Small intestine (tissue), 7 donors: ENCODE measurements at regions not wholly inside any gene's neighbourhood (a gene's known extent, or its start where the extent isn't known, plus 50 kb on each side); places are given as distances from the start of the nearest gene placed in this dataset.
A peak's percentile ranks its signal among the peaks of the same experiment; 100 is the strongest.

ENCODE experiments used
- DNase-seq, 2 donors: peaks; one replicate each; pipeline versions ENCODE4 v3.0.0 to v3.0.0-alpha.2; 2013
- FAIRE-seq: peaks from 2 replicates; lab custom pipeline; 2012; peaks lifted over from hg19 to GRCh38; lab: Jason Lieb, UNC
- H3K27ac ChIP-seq, 3 donors: one replicate each; pipeline ENCODE4 v1.5.1; 2013; ENCODE audit warnings: low read length in 2 of 3, mild to moderate bottlenecking in 2 of 3, control low read depth in 1 of 3, inconsistent platforms in 1 of 3, low read depth in 1 of 3, moderate library complexity in 1 of 3
- H3K27me3 ChIP-seq, 3 donors: one replicate each; pipeline ENCODE4 v1.6.1; 2013; ENCODE audit warnings: low read length in 3 of 3, inconsistent platforms in 1 of 3; ENCODE audit not compliant: control insufficient read depth in 3 of 3, insufficient read depth in 3 of 3
- H3K36me3 ChIP-seq, 3 donors: one replicate each; pipeline ENCODE4 v1.6.1; 2013; ENCODE audit warnings: low read length in 3 of 3, inconsistent platforms in 1 of 3, low read depth in 1 of 3, mild to moderate bottlenecking in 1 of 3, moderate library complexity in 1 of 3; ENCODE audit not compliant: control insufficient read depth in 3 of 3, insufficient read depth in 2 of 3
- H3K4me1 ChIP-seq, 3 donors: one replicate each; pipeline ENCODE4 v1.6.1; 2013; ENCODE audit warnings: low read length in 2 of 3, inconsistent platforms in 1 of 3, low read depth in 1 of 3, mild to moderate bottlenecking in 1 of 3, moderate library complexity in 1 of 3; ENCODE audit not compliant: control insufficient read depth in 3 of 3, insufficient read depth in 2 of 3
- H3K4me3 ChIP-seq, 3 donors: one replicate each; pipeline ENCODE4 v1.5.1; 2013; ENCODE audit warnings: low read length in 3 of 3, control low read depth in 1 of 3, inconsistent platforms in 1 of 3, low read depth in 1 of 3, mild to moderate bottlenecking in 1 of 3, moderate library complexity in 1 of 3
- H3K9me3 ChIP-seq, 2 donors: one replicate each; pipeline ENCODE4 v1.6.1; 2013; ENCODE audit warnings: low read depth in 1 of 2, low read length in 1 of 2; ENCODE audit not compliant: control insufficient read depth in 2 of 2, insufficient read depth in 1 of 2
- WGBS, 3 donors: extraction: QIAGEN DNeasy Blood & Tissue Kit; methylation state at CpG; one replicate each; pipeline ENCODE4 v1.1.7; 2013; 5-methylcytosine and 5-hydroxymethylcytosine counted together
- donor health status: healthy with polysubstance abuse.
- donor health status: control.
- donor health status: control.
- donor health status: Bipolar disorder and iron deficiency.
- donor health status: healthy.

DNA sequence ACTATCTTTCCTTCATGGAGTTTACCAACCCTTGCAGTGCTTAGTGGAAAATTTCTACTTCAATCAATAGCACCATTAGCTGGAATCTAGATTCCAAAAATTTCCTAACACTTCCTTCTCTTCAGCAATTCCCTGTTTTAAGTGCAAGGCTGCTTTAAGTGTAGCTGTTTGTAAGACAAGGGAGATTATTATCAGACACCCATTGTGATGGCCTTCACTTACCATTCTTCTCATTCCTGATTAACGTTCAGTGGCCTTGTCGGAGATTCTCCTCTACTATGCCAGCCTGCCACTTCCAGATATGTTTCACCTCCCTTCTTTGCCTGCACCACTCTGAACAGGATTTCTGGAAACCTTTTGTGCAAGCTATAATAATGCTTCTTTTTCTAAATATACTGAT lies 464.9 kb upstream of the ADGRL2 start:
- FAIRE-seq: no peak

DNA sequence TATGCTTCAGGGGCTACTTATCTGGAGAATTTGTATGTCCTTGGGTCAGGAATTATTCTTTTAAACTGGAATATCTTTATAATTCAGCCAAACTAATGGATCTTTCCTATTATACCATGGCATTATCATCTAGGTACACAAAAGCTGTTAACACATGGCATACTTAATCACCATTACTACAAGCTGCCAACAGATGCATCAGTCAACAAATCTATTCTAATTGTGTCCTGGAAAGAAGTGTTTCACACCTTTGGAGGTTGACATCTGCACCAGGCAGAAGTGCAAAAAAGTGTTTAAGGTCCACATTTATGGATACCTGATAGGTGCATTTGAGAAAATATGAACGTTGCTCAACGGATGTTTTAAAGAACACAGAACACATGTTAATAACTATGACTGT lies 470.2 kb upstream of the ADGRL2 start:
- Histone ChIP-seq H3K27ac (no peak overlapping the region), H3K9me3 (no peaks in the 10 kb centered on the region), H3K4me1 (no peaks in the 10 kb centered on the region), H3K4me3 (no peak overlapping the region), H3K36me3 (no peaks in the 10 kb centered on the region), H3K27me3 (no peaks in the 10 kb centered on the region)
- FAIRE-seq (no peak), DNase-seq (no peak)
- 12 to 54% (median 31%) methylated on average over 2 of the region's 2 CpGs for WGBS, 3 donors

More for the DNA sequence above, 464.9 kb upstream of the ADGRL2 start:
- Histone ChIP-seq H3K27me3 (no peaks in the 10 kb centered on the region), H3K9me3 (peaks cover 0 to 8% of the 10 kb centered on the region in 2 donors), H3K4me1 (no peaks in the 10 kb centered on the region), H3K27ac (no peak overlapping the region), H3K4me3 (no peak overlapping the region), H3K36me3 (peaks cover 0 to 7% (median 0%) of the 10 kb centered on the region in 3 donors)
- 89 to 94% (median 89%) methylated on average over 2 of the region's 2 CpGs for WGBS, 3 donors
- no peak for DNase-seq

DNA sequence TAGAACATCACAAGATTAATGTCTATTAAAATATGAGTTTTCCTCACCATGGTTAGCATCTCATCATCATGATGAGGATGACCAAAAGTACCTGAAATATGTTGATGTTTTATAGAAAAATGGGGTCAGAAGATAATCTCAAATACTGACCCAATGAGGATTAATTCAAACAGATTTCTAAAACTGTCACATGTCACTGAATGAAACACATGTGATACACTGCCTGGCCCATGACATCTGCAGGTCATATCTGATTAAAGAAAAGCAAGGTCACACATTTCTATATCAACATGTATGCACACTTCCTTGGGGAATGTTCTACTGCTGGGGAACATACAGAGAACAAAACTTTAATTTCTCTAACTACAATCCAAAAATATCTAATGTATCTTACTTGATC lies 470.6 kb upstream of the ADGRL2 start:
- no peaks in the 10 kb centered on the region for H3K4me1 ChIP-seq
- no peaks in the 10 kb centered on the region for H3K9me3 ChIP-seq
- H3K27me3 ChIP-seq: no peaks in the 10 kb centered on the region
- FAIRE-seq (no peak), DNase-seq (no peak)
- no peak overlapping the region for H3K4me3 ChIP-seq
- H3K36me3 ChIP-seq: no peaks in the 10 kb centered on the region
- no peak overlapping the region for H3K27ac ChIP-seq

DNA sequence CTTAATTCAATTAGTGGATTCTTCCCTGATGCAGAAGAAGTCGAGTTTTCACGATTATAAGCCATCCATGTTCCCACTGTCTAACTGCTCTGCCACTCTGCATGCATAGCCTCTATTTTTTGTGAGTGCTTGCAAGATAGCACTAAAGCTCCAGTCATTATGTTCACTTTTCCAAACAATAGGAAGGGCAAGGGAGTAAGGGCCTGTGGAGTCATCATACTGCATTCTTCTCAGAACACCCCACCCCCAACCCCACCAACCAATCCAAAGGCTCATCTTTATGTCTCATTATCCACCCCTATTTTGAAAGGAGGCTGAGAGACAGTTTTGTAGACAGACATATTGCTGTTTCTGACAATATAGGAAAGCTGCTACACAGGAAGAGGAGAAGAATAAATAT lies 471.7 kb upstream of the ADGRL2 start:
- WGBS, 3 donors: 68 to 87% (median 85%) methylated on average over 2 of the region's 2 CpGs
- FAIRE-seq (no peak), DNase-seq (no peak)
- H3K27ac ChIP-seq: no peak overlapping the region
- no peak overlapping the region for H3K4me3 ChIP-seq
- no peaks in the 10 kb centered on the region for H3K27me3 ChIP-seq
- no peaks in the 10 kb centered on the region for H3K36me3 ChIP-seq
- H3K9me3 ChIP-seq: no peaks in the 10 kb centered on the region
- H3K4me1 ChIP-seq: no peaks in the 10 kb centered on the region

GRCh38 chr1:81327743-81328142 lies 473.0 kb upstream of the ADGRL2 start:
- WGBS, 3 donors: 76 to 83% (median 81%) methylated on average over 5 of the region's 5 CpGs
- FAIRE-seq: no peak
- Histone ChIP-seq H3K4me3 (no peak overlapping the region), H3K36me3 (no peaks in the 10 kb centered on the region), H3K9me3 (no peaks in the 10 kb centered on the region), H3K27ac (no peak overlapping the region), H3K4me1 (no peaks in the 10 kb centered on the region), H3K27me3 (no peaks in the 10 kb centered on the region)
- DNase-seq: no peak

- FAIRE-seq: no peak
- WGBS, 3 donors: 81 to 84% (median 83%) methylated on average over 6 of the region's 6 CpGs
- DNase-seq: no peak
- H3K27me3 ChIP-seq: no peaks in the 10 kb centered on the region
- no peak overlapping the region for H3K4me3 ChIP-seq
- H3K27ac ChIP-seq: no peak overlapping the region
- no peaks in the 10 kb centered on the region for H3K36me3 ChIP-seq
- no peaks in the 10 kb centered on the region for H3K9me3 ChIP-seq
- no peaks in the 10 kb centered on the region for H3K4me1 ChIP-seq
Observed at GRCh38 chr1:81327103-81327710, 473.5 kb upstream of the ADGRL2 start.

DNA sequence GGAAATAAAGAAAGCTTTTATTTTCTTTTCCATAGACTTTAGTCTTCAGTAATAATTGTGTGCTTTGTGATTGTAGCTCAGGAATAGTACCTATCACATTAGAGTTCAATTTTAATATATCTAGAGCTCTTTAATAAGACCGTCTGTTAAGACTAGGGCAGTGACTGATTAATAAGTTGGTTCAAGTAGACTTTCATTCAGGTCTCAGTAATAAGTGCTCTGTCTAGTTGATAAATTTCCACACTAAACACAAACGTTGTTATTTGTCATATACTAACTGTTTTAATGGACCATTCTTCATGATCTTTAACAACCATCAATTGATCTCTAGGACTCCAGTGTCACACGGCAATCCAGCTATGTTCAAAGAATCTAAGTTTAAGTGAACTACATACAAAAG lies 474.5 kb upstream of the ADGRL2 start:
- H3K27ac ChIP-seq: no peak overlapping the region
- WGBS, 3 donors: 71 to 85% (median 84%) methylated on average over 3 of the region's 3 CpGs
- no peaks in the 10 kb centered on the region for H3K4me1 ChIP-seq
- H3K36me3 ChIP-seq: no peaks in the 10 kb centered on the region
- H3K4me3 ChIP-seq: no peak overlapping the region
- no peaks in the 10 kb centered on the region for H3K27me3 ChIP-seq
- no peaks in the 10 kb centered on the region for H3K9me3 ChIP-seq
- no peak for FAIRE-seq
- DNase-seq: no peak

DNA sequence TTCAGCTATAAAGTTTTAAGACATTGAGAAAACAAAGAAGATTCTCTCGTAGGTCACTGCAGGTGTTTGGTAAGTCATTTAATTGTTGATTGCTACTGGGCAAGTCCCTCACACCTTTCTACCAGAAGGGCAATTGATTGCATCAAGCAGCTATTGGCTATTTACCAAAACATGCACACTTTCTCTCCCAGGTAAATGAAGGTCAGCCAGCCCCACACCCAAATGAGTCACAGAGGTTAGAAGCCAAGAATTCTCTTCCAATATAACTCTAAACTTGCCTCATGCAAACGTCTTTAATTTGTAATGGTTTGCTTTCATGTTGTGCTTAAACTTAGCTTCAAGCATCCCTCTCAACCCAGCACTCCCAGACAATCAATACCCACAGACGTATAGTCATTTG lies 475.3 kb upstream of the ADGRL2 start:
- WGBS, 3 donors: 27 to 60% (median 37%) methylated on average over 3 of the region's 3 CpGs
- H3K4me1 ChIP-seq: no peaks in the 10 kb centered on the region
- H3K27me3 ChIP-seq: no peaks in the 10 kb centered on the region
- peak in 1 of 2 donors; percentile 6 for DNase-seq
- FAIRE-seq: no peak
- no peaks in the 10 kb centered on the region for H3K9me3 ChIP-seq
- H3K36me3 ChIP-seq: no peaks in the 10 kb centered on the region
- no peak overlapping the region for H3K27ac ChIP-seq
- H3K4me3 ChIP-seq: no peak overlapping the region

- Histone ChIP-seq H3K27ac (no peak overlapping the region), H3K9me3 (no peaks in the 10 kb centered on the region), H3K4me3 (no peak overlapping the region), H3K4me1 (no peaks in the 10 kb centered on the region), H3K36me3 (no peaks in the 10 kb centered on the region), H3K27me3 (no peaks in the 10 kb centered on the region)
- FAIRE-seq: no peak
- DNase-seq: no peak
- 86 to 94% (median 92%) methylated on average over 5 of the region's 5 CpGs for WGBS, 3 donors
Observed at GRCh38 chr1:81323862-81324261, 476.9 kb upstream of the ADGRL2 start.
